ENCODE measurements at regions not wholly inside any gene's neighbourhood (a gene's known extent, or its start where the extent isn't known, plus 50 kb on each side); places are given as distances from the start of the nearest gene placed in this dataset.

- TF ChIP-seq CTCF (tag by site-specific recombination; IDR thresholded peaks at IDR 0.05), result no peak
- TF ChIP-seq PRDM10 (tag by site-specific recombination; IDR thresholded peaks at IDR 0.05), result no peak
- TF ChIP-seq BCL11A (tag by site-specific recombination; IDR thresholded peaks at IDR 0.05; ENCODE audit: low read depth), result no peak
- no peak for TF ChIP-seq ZNF202 (tag by site-specific recombination; IDR thresholded peaks at IDR 0.05; ENCODE audit: borderline replicate concordance)
- no peak for TF ChIP-seq ZNF335 (tag by site-specific recombination; conservative IDR thresholded peaks at IDR 0.05)
- no peak for TF ChIP-seq GLIS1 (tag by site-specific recombination; IDR thresholded peaks at IDR 0.05)
- no peak for TF ChIP-seq GLI4 (tag by site-specific recombination; IDR thresholded peaks at IDR 0.05)
- TF ChIP-seq, protein P1, sequence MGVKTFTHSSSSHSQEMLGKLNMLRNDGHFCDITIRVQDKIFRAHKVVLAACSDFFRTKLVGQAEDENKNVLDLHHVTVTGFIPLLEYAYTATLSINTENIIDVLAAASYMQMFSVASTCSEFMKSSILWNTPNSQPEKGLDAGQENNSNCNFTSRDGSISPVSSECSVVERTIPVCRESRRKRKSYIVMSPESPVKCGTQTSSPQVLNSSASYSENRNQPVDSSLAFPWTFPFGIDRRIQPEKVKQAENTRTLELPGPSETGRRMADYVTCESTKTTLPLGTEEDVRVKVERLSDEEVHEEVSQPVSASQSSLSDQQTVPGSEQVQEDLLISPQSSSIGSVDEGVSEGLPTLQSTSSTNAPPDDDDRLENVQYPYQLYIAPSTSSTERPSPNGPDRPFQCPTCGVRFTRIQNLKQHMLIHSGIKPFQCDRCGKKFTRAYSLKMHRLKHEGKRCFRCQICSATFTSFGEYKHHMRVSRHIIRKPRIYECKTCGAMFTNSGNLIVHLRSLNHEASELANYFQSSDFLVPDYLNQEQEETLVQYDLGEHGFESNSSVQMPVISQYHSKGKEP (tag by site-specific recombination; IDR thresholded peaks at IDR 0.05), result no peak
- TF ChIP-seq ZBTB8A (tag by site-specific recombination; IDR thresholded peaks at IDR 0.05), result no peak
- no peak for TF ChIP-seq SP2 (tag by site-specific recombination; IDR thresholded peaks at IDR 0.05)
- TF ChIP-seq ZSCAN23 (tag by site-specific recombination; IDR thresholded peaks at IDR 0.05), result no peak
- no peak for TF ChIP-seq ZNF112 (tag by site-specific recombination; IDR thresholded peaks at IDR 0.05)
- no peak for TF ChIP-seq HOXC10 (CRISPR knock-in tag; IDR thresholded peaks at IDR 0.05)
Observed at GRCh38 chrX:138504273-138504672, 207.2 kb downstream of the FGF13 start.
